ENCODE measurements at regions not wholly inside any gene's neighbourhood (a gene's known extent, or its start where the extent isn't known, plus 50 kb on each side); places are given as distances from the start of the nearest gene placed in this dataset.
A peak's percentile ranks its signal among the peaks of the same experiment; 100 is the strongest.

DNA sequence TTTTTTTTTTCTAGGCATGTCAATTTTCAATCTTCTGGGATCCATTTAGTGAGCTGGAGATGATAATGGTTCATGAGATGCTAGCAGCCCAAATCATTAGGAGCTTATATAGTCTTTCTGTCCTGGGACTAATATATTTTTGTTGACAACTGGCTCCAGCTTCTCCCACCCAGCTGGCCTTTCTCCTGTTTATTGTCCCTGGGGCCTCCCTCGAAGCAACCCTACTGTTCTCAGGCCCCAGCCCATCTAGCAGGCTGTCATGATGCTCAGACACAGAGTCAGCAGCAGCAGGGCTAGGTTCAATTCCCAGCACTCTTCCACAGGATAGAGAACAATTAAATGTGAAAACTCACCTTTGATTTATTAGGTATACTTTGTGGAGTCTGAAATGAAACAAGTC is 127.6 kb upstream of the MID1 start:
- DNase-seq (ENCODE audit: low spot score), result no peak

DNA sequence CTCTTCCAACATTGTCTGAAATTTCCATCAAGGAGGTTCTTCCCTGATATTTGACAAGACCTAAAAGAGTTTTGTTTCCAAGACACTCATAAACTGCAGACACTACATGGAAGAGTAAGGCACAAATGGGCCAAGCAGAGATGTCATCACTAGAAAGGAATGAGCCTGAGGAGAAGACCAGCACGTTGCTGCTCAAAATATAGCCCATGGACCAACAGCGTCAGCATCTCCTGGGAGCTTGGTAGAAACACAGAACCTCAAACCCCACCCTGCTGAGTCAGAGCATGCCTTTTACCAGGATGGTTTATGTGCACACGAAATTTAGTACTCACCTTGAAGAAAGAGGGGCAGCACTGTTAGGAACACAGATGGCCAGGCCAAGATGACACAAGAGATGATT is 128.7 kb upstream of the MID1 start:
- DNase-seq (ENCODE audit: low spot score), result no peak

DNA sequence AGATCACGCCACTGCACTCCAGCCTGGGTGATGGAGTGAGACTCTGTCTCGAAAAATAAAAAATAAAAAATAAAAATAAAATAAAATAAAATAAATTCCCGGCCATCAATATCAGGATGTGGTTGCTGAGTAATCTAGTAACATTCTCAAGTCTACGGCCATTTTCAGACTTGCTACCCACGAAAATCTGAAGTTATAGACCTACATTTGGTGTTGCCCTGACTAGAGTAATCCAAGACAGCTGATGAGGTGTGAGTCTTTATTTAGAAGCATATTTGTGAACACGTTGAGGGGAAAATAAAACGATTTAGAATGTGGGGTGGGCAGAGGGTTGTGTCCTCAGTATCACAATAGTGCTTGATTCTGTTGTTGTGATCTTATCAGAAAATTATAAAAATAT is 130.2 kb upstream of the MID1 start:
- no peak for DNase-seq (ENCODE audit: low spot score)

DNA sequence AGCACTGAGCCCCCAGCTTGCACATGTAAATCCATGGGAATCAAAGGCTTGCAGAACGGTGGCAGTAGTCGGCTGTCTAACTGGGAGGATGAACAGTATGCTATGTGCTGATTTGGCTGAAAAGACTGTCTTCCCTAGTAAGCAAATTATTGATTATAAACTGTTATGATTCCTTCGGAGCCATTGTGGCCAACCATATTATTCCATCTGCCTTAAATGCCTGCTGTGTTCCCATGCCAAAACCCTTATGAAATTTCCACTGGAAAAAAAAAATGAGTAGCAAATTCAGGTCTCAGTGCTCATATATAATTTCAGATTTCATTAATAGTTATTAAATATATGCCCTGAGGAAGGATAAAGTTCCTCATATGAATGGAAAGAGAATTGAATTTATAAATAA is 132.7 kb upstream of the MID1 start:
- no peak for DNase-seq (ENCODE audit: low spot score)

DNA sequence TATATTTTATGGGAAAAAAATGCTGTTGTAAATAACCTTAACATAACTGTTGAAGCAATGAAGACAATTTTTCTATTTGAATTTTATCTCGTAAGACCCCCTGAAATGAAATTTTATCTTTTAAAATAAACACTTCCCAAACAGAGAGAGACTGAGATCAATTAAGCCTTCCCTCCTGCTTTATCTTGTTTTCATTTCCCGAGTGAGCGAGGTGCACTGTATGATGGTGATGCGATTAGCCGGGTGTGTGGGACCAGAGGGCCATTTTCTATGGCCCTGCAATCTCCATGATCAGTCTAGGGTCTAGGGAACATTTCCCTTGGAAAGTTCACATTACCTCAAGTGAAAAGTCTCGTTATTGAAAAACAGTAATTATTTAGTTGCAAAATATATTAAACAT is 134.1 kb upstream of the MID1 start:
- DNase-seq (ENCODE audit: low spot score), result no peak

DNA sequence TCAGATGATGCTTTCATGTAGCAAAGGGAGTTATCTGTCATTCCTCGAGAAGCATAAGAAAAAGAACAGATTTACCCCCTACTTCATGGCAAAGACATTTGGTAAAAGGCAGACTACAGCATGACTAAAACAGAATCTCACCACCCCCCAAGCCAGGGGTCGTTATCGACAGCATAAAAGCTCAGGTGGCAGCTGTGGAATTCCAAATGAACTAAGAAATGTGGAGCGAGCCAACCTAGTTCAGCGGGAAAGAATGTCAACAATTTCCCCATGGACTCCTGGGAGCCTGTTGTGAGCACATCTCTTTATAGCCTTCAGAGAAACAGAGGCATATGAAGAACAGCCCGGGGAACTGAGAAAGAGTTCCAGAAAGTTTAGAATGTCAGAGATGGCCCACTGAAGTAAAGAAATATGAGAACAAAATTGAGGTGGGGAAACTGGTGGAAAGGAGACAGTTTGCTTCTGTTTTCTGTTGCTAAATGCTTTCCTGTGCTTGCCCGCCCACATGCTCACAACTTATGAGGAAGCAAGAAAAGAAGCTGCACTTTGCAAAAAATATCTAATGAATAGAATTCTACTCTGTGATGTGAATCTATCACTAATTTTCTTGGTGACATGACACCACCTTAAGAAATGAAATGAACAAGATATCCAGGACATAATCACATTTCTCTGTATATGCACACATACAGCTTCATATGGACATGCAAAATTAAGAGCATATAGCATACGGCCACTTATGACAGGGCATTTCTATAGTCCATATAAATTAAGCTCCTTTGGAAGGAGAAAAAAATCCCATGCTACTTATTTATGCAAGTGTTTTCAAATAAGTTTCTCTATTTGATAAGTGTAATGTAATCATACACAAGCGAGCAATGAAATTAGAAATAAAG is 135.3 kb upstream of the MID1 start:
- DNase-seq (ENCODE audit: low spot score), result no peak

DNA sequence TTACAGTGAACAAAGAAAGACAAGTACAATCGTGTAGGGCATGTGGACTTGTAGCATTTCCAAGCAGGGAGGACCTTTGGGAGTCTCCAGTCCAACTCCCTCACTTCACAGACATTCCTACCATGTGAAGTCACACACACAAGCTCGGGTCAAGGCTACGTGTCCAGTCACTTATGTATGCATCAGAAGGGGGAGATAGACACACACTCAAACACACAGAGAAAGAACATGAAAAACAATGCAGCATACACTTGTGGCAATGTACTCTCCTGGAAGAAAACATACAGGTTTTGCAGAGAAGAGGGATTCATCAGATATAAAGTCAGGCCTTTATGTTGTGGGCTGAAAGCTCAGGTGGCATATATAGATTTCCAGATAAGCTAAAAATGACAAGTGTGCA is 136.1 kb upstream of the MID1 start:
- peak; percentile 5 for DNase-seq (ENCODE audit: low spot score)

DNA sequence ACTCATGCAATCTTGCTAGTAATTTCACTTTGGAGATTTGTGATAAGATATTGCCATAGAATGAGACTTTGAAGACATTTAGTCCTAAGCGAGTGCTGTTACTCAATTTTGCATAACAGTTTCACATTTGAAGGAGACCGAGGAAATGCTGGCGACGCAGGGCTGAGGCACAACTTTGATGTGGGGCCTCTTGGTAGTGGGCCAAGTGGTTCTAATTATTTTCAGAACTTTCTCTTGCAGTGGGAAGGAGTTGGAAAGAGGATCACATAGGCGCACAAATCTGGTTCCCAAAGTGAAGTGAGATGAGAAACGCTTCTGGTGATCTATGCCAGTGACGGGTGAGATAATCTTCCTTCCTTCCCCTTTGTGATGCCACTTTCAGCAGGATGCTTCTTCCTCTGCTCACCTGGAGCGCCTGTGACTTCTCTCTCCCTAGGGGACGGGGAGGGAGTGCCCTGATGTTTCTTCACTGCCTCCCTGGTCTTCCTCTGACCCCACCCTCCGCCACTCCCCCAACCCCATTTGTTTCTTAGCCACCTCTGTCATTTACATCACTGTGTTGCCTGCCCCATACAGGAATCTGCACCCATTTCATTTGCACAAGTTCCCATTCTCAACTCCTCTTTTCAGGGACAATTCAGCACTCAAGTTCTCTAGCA is 138.9 kb upstream of the MID1 start:
- no peak for DNase-seq (ENCODE audit: low spot score)

DNA sequence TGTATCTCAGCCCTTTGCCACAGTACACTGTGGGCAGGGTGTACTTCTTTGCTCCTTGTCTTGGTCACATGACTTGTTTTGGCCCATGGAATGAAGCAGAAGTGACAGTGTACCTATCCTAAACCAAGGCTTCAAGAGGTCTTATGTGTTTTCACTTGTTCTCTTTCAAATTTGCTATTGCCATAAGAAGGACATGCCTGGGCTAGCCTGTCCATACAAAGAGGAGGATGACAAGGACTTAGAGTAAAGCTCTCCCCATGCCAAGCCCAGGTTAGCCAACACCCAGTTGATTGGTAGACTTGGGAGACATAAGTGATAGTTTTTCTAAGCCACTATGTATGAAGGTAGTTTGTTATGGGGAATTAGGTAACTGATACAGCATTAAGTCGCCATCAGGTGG is 141.1 kb upstream of the MID1 start:
- DNase-seq (ENCODE audit: low spot score), result no peak

DNA sequence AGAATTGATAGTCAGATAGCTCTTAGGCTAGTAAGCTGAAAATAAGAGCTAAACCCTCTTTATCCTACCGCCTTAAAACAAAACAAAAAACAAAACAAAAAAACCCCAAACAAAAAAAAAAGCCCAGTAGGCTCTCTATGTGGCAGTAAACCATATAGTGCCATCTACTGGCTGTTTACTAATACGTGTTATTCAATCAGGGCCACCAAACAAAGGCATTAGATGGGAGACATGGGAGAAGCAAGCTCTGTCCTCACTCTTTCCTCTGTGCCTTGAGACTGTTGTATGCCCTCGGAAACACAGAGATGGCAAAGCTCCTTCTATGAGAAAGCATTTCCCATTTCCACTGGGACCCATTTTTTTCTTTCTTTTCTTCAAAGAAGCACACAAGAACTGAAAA is 148.8 kb upstream of the MID1 start:
- peak; percentile 24 for DNase-seq (ENCODE audit: low spot score)

DNA sequence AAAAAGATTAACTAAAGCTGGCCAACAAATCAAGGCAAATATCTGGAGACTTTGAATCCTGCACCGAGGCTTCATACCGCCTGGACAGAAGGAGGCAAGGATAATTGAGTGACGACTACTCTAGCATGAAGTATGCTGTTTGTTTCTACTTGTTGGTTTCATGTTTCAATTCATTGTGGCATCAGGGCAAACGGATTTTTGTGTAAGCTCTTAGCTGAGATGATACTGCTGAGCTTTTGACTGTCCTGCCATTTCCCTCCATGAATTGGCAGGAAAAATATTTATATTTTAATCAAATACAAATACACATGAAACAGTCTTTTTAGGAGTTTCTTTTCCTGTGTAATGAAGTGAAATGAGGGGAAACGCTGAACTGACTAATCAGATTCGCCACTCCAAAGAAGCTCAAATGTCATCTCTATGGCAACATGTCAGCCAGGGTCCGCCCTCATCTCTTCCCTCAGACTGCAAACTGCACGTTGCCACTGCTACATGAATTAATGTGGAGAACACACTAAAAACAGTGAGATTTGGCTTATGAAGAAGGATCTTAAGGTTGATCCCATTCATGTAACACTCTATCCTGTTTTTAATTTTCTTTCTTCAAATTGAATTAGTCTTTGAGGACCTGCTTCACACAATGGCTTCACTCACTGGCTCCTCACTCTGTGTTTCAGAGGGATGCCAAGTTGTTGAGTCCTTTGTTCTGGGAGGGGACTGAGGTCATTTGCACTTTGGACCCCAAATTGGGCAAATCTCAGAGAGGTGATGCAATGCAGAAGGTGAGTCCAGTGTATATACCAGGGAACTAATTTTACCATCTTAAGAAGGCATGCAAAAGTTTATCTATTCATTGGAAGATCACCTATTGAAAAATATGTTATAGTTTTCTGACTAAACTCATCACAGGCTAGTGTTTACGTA is 149.6 kb upstream of the MID1 start:
- no peak for DNase-seq (ENCODE audit: low spot score)

DNA sequence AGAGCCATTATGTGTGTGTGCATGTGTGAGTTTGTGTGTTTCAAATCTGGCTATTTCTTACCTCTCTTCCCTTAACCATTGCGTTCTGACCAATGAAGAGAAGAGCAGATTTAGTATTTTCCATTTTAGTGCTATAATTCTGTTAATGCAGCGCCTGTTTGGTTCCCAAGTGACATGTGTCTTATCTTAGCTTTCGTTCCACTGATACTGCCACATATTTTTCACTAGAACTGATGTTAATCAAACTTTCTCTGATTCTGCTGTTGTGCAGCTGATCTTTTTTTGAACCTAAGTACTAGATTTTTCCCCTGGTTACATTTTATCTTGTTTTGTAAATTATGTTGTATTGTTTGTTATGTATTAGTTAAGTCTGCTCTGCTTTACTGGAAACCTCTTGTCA is 152.9 kb upstream of the MID1 start:
- no peak for DNase-seq (ENCODE audit: low spot score)

DNA sequence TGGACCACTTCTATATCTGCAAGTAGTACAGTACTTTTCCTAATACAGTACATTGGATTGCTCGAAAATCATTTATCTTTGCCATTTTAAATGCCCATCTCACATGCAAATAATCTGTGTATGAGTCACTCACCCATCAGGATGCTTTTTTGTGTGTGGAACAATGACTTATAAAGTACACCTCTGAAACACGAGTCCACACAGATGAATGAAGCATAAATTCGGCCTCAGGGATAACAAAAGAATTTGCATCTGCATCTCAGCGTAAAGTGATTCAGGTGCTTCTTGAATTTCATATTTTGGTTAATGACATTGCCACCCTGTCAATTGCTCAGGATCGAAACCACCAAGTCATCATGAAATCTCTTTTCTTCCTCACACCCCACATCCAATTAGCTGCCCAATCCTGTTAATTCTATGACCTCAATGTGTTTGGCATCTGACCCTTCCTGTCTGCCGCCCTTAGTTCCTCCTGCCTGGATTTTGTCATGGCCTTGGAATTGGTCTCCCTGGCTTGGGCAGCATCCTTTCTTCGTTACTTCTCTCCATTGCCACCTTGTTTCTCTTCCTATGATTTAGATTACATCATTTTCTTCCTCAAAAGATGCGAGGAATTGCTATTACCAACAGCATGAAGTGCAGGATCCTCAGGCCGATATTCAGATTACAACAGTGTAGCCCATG is 161.6 kb upstream of the MID1 start:
- no peak for DNase-seq (ENCODE audit: low spot score)

DNA sequence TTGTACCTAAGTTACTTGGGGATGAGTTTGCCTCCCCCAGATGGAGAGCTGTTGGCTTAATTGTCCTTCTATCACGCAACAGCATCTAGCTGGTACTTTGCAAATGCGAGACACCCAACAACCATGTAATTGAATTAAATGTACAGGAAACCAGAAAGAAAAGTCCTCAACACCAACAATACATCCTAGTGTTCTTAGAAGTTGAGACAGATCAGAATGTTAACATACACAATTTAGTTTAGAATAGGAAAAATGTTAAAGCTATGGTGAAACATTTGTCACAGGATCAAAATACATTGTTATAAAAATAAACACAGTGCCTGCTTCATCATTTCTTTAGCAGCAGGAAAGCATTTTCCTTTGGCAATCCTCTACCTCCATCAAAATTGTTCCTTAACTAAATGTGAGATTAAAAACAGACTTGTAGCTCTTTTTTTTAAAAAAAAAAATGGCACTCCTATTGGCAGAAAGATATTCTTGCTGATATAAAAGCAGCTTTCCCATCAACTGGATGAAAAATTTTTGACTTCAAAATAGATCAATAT is 163.1 kb upstream of the MID1 start:
- DNase-seq (ENCODE audit: low spot score), result no peak

DNA sequence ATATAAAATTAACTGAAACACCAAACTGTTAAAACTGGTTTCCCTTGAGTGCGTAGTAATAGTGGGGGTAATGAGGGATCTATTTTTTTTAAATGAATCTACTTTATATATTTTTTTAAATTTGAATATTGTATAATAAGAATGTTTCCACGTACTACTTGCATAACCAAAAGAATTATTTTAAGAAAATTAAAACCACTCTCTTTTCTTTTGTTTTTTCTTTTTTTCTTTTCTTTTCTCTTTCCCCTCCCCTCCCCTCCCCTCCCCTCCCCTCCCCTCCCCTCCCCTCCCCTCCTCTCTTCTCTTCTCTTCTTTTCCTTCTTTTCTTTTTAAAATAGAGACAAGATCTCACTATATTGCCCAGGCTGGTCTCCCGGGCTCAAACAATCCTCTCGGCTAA is 166.9 kb upstream of the MID1 start:
- no peak for DNase-seq (ENCODE audit: low spot score)

DNA sequence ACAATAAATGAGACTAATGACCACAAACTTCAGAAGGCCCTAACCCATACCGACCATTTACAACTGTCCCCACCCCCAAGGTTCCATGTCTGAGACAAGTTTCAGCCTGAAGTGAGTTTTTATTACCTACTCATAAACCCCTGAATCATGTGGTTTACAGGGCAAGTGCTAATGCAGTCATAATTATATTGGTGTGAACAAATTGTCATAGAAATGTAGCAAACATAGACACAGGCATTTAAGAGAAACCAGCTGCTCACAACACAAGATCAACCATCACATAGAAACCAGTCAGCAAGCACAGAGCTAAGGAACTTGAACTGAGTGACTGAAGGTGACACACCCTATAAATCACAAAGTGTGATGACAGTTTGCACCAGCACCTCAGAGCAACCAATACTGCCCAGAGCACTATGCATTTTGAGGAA is 173.8 kb upstream of the MID1 start:
- peak; percentile 3 for DNase-seq (ENCODE audit: low spot score)

DNA sequence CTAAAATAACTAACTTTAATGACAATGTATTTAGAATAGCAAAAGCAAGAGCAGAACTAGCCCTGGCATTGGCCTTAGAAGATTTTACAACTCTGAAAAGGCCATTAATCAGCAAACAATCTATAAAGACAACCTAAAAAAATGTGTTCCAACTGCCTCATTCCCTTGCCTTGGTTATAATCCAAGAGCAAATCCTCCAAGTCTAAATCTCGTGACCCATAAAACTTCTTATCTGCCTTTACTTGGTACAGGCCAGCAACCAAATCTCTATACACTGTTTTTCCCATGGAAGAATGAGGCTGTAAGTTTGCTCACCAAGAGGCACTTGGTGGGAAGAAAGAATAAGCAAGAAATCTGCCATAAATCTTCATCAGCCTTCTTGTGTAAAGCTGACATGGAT is 175.3 kb upstream of the MID1 start:
- DNase-seq (ENCODE audit: low spot score), result no peak

DNA sequence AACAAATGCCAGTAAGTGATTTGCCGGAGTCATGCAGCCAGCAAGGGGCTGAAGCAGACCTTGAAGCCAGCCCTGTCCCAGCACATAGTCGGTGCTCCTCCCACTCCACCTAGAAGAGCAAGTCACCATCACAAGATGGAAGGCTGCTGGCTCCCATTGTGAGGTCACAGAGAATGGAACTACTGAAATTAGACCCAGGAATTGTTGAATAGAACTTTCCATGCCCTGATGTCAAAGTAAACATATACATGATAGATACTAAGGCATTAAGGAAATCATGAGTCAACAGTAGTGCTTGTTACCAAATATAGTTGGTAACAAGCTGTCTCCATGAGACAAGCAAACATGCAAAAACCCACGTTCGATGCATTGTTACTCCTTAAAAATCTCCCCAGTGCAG is 177.1 kb upstream of the MID1 start:
- DNase-seq (ENCODE audit: low spot score), result no peak

DNA sequence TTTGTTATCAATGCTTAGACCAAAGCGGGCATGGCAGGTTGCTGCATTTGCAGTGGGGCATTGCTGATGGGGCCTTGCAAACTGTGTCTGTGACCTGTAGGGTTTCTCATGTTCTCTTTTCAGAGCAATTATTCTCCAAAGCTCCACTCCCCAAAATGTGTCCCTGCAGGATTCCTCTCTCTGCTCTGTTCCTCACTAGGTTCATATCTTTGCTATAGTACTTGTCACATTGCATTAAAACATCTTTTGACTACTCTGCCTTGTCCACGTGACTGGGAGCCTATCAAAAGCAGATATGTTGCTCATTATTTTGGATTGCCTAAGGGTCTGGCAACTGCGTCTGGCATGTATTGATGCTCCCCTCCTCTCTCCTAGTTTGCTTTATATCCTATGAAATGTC is 177.7 kb upstream of the MID1 start:
- no peak for DNase-seq (ENCODE audit: low spot score)

DNA sequence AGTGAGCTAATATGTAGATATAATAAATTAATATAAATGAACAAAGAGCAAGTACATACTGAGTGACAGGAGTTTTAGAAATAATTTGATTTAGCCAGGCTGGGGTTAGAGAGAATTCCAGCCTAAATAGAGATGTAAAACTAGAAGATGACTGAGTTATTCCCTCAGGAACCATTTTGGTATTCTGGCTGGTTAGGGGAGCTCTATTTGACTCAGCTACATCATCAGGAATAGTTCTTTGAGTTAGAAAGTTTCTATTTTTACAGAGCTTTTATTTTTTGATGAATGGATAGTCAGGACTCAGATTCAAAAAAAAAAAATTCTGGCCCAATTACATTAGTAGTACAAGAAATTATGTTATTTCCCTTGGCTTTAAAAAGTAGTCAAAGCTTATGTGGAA is 180.4 kb upstream of the MID1 start:
- no peak for DNase-seq (ENCODE audit: low spot score)

DNA sequence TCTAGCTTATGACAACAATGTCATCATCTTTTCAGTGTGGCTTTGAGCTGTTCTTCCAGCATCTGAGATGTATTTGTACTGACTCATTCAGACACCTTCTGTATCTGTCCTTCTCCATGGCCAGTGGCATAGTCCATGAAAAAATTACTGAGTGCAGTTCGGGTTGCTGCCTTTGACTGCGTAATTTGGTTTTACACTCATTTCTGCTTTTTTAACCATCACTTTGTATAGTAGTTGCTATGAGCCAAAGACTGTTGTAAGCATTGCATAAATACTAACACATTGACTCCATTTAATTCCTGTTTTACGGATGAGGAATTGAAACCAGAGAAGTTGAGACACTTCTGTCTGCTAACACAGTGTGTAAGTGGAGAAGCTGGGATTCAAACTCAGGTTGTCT is 190.7 kb upstream of the MID1 start:
- no peak for DNase-seq (ENCODE audit: low spot score)

Data from HT-29 (cell line).